Panc1 (cell line): ENCODE measurements at regions not wholly inside any gene's neighbourhood (a gene's known extent, or its start where the extent isn't known, plus 50 kb on each side); places are given as distances from the start of the nearest gene placed in this dataset.

ENCODE experiments used
- ATAC-seq: fragments of 200-7000 bp; cut with Tn5 transposase; 2 replicates; pipeline ENCODE4 v1.9.1; 2020; ENCODE audit warnings: mild to moderate bottlenecking, moderate library complexity
- BruUV-seq: library from RNA; stranded (reverse); fragments of 400-500 nt; replicated peaks from 2 replicates; lab custom pipeline; 2021; lab: Mats Ljungman, UMichigan
- CTCF ChIA-PET: fragments of 300-600 bp; sonication (Branson Sonifier 250); formaldehyde crosslinking; loops from one replicate; lab custom pipeline; 2022; ENCODE audit warnings: antibody characterized with exemption; lab: Charles Lee
- POLR2A ChIA-PET: fragments of 300-600 bp; sonication (Branson Sonifier 250); formaldehyde crosslinking; loops from one replicate; lab custom pipeline; 2022; ENCODE audit warnings: antibody characterized with exemption; lab: Charles Lee
- DNase-seq: peaks from one replicate; pipeline ENCODE4 v3.0.0-alpha.2; 2010; ENCODE audit warnings: low read depth, low spot score
- H3K27ac ChIP-seq: 2 replicates; pipeline ENCODE4 v1.5.1; 2011; ENCODE audit warnings: mild to moderate bottlenecking, low read length, inconsistent platforms
- H3K27me3 ChIP-seq: fragments of 200-500 bp; sonication (Bioruptor generic); 2 replicates; pipeline ENCODE4 v1.6.0; 2014; ENCODE audit warnings: low read length, inconsistent platforms; ENCODE audit not compliant: control insufficient read depth, insufficient read depth
- H3K36me3 ChIP-seq: fragments of 200-500 bp; sonication (Bioruptor generic); 2 replicates; pipeline ENCODE4 v1.5.1; 2014; ENCODE audit warnings: inconsistent platforms, mild to moderate bottlenecking, low read length, moderate library complexity; ENCODE audit not compliant: control insufficient read depth, insufficient read depth
- H3K4me1 ChIP-seq: 2 replicates; pipeline ENCODE4 v1.5.1; 2011; ENCODE audit warnings: inconsistent platforms, mild to moderate bottlenecking, low read length, moderate library complexity; ENCODE audit not compliant: control insufficient read depth, insufficient read depth
- H3K4me3 ChIP-seq, 2 experiments: 2 replicates each; pipeline ENCODE4 v1.5.1; 2011 to 2012; ENCODE audit warnings: low read depth in 2 of 2, low read length in 2 of 2, mild to moderate bottlenecking in 2 of 2, inconsistent platforms in 1 of 2, moderate library complexity in 1 of 2
- H3K9me3 ChIP-seq: fragments of 200-500 bp; sonication (Bioruptor generic); 2 replicates; pipeline ENCODE4 v1.5.1; 2014; ENCODE audit warnings: low read depth, mild to moderate bottlenecking, inconsistent platforms, low read length, moderate library complexity; ENCODE audit not compliant: control insufficient read depth, insufficient read depth
- POLR2AphosphoS5 ChIP-seq: IDR thresholded peaks from 2 replicates; pipeline ENCODE4 v1.6.1; 2012; ENCODE audit warnings: mild to moderate bottlenecking, low read depth, low read length, moderate library complexity
- SIN3A ChIP-seq: IDR thresholded peaks from 2 replicates; pipeline ENCODE4 v1.6.1; 2012; ENCODE audit warnings: low read depth, mild to moderate bottlenecking, low read length, moderate library complexity, borderline replicate concordance; ENCODE audit not compliant: insufficient read depth
- TCF7L2 ChIP-seq: IDR thresholded peaks from 2 replicates; pipeline ENCODE4 v1.6.1; 2011; ENCODE audit warnings: mild to moderate bottlenecking, low read depth, low read length, inconsistent platforms
- in situ Hi-C: cut with HindIII; loops from 2 replicates; pipeline ENCODE4 v1.10.0; 2016; ENCODE audit warnings: low sequenced_read_pairs, low pct_unique_long_range_greater_than_20kb
- intact Hi-C: fragments of 100-400 bp; cut with micrococcal nuclease; formaldehyde crosslinking; loops from one replicate; pipeline ENCODE4 v1.10.0; 2022; ENCODE audit not compliant: unreplicated experiment
- TF ChIP-seq, protein P1 (sequence below): fragments of 450-650 bp; IDR thresholded peaks from 2 replicates; pipeline ENCODE4 v1.5.1; 2017; ENCODE audit warnings: mild to moderate bottlenecking
- TF ChIP-seq, protein P2 (sequence below), 2 experiments: IDR thresholded peaks; 2 replicates each; pipeline ENCODE4 v1.6.1; 2011 to 2012; ENCODE audit warnings: low read depth in 2 of 2, control low read depth in 1 of 2, low read length in 1 of 2, mild to moderate bottlenecking in 1 of 2, moderate library complexity in 1 of 2; ENCODE audit not compliant: insufficient read depth in 1 of 2

DNA sequence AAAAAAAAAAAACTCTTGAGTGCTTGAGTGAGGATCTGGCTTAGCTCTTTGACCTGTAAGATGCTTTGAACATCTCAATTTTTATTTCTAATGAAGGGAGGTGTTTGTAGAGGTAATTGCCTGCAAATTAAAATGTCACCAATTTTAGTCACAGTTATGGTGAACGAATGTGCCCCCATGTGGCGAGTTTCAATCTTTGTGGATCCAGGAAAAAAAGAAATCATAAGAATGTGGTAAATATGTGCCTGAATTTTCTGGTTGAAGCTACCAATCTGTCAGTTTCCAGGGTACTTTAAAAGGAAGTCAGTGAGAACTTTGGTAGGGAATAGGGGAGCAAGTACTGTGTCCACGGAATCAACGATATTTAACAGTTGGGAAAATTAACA lies 1772.4 kb upstream of the CDH9 start:
- Histone ChIP-seq H3K36me3 (no peaks in the 10 kb centered on the region), H3K4me1 (no peaks in the 10 kb centered on the region), H3K27me3 (no peaks in the 10 kb centered on the region), H3K4me3 (no peak overlapping the region), H3K27ac (no peak overlapping the region), H3K9me3 (no peaks in the 10 kb centered on the region; the same call in 1 of the 2 replicates)
- in situ Hi-C loops (no loop called here), intact Hi-C loops (no loop called here)
- ChIA-PET CTCF (no interaction called here), POLR2A (no interaction called here)
- TF ChIP-seq SIN3A: no peak
- TF ChIP-seq POLR2AphosphoS5: no peak
- TF ChIP-seq, protein P1, sequence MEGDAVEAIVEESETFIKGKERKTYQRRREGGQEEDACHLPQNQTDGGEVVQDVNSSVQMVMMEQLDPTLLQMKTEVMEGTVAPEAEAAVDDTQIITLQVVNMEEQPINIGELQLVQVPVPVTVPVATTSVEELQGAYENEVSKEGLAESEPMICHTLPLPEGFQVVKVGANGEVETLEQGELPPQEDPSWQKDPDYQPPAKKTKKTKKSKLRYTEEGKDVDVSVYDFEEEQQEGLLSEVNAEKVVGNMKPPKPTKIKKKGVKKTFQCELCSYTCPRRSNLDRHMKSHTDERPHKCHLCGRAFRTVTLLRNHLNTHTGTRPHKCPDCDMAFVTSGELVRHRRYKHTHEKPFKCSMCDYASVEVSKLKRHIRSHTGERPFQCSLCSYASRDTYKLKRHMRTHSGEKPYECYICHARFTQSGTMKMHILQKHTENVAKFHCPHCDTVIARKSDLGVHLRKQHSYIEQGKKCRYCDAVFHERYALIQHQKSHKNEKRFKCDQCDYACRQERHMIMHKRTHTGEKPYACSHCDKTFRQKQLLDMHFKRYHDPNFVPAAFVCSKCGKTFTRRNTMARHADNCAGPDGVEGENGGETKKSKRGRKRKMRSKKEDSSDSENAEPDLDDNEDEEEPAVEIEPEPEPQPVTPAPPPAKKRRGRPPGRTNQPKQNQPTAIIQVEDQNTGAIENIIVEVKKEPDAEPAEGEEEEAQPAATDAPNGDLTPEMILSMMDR: no peak
- TF ChIP-seq, protein P2, sequence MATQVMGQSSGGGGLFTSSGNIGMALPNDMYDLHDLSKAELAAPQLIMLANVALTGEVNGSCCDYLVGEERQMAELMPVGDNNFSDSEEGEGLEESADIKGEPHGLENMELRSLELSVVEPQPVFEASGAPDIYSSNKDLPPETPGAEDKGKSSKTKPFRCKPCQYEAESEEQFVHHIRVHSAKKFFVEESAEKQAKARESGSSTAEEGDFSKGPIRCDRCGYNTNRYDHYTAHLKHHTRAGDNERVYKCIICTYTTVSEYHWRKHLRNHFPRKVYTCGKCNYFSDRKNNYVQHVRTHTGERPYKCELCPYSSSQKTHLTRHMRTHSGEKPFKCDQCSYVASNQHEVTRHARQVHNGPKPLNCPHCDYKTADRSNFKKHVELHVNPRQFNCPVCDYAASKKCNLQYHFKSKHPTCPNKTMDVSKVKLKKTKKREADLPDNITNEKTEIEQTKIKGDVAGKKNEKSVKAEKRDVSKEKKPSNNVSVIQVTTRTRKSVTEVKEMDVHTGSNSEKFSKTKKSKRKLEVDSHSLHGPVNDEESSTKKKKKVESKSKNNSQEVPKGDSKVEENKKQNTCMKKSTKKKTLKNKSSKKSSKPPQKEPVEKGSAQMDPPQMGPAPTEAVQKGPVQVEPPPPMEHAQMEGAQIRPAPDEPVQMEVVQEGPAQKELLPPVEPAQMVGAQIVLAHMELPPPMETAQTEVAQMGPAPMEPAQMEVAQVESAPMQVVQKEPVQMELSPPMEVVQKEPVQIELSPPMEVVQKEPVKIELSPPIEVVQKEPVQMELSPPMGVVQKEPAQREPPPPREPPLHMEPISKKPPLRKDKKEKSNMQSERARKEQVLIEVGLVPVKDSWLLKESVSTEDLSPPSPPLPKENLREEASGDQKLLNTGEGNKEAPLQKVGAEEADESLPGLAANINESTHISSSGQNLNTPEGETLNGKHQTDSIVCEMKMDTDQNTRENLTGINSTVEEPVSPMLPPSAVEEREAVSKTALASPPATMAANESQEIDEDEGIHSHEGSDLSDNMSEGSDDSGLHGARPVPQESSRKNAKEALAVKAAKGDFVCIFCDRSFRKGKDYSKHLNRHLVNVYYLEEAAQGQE (IDR thresholded peaks at IDR 0.05; ENCODE audit: insufficient read depth in 1 of 2, low read depth in 2 of 2, low read length in 1 of 2): no peak
- no peak for TF ChIP-seq TCF7L2
- no TSS peak for BruUV-seq
- no peak for ATAC-seq
- no peak for DNase-seq

DNA sequence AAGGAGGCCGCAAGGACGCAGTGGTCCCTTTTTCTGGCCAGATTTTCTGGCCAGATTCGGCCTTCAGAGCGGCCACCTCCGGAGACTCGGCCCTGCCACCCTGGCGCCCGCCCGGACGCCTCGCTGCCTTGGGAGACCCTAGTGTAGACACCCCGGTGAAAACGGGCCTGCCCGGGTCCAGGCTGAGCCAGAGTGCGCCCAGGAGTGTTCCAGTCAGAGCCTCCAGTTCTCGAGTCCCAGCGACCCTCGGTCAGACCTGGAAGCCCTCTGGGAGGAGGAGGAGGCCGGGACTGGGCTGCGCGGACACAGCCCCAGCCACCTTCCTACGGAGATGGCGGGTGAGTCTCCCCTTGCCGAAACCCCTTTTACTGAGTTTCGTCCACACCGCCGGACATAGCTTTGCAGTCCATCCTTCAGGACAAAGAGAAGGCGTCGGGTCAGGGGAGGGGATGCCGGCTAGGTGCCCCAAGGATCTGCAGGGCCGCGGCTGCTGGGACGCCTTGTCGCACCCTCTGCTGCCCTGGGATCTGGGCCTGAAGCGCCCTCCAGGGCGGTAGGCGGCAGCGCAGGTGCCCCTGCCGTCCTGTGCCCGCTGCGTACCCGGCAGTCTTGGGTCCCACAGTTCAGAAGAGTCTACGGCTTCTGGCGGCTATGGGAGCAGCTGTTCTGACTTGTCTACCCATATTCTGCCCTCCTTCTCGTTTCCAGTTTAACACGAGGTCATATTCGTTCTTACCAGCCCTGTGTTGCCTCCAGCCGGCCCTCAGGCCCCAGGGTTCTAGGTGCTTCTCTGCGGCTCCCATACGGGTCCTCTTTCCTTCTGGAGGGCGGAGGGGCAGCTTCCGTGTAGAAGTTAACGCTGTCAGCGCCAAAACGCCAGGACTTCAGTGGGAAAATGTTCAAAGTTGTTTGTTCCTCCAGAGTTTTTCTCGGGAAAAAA lies 1771.7 kb upstream of the CDH9 start:
- ChIA-PET POLR2A (no interaction called here), CTCF (no interaction called here)
- Histone ChIP-seq H3K27ac (no peak overlapping the region), H3K27me3 (no peaks in the 10 kb centered on the region), H3K4me3 (no peak overlapping the region), H3K9me3 (no peaks in the 10 kb centered on the region; the same call in 1 of the 2 replicates), H3K4me1 (no peaks in the 10 kb centered on the region), H3K36me3 (no peaks in the 10 kb centered on the region)
- no TSS peak for BruUV-seq
- in situ Hi-C loops (no loop called here), intact Hi-C loops (no loop called here)
- ATAC-seq (no peak), DNase-seq (no peak)
- TF ChIP-seq, protein P1: no peak
- TF ChIP-seq SIN3A (no peak), POLR2AphosphoS5 (no peak), TCF7L2 (no peak)
- TF ChIP-seq, protein P2 (IDR thresholded peaks at IDR 0.05; ENCODE audit: insufficient read depth in 1 of 2, low read depth in 2 of 2, low read length in 1 of 2): no peak
